ENCODE measurements at regions not wholly inside any gene's neighbourhood (a gene's known extent, or its start where the extent isn't known, plus 50 kb on each side); places are given as distances from the start of the nearest gene placed in this dataset.
"Not testable (repeated sequence)": the region's sequence is repeated elsewhere in the genome, so short reads cannot be mapped to it uniquely, and the experiment has no call there.

DNA sequence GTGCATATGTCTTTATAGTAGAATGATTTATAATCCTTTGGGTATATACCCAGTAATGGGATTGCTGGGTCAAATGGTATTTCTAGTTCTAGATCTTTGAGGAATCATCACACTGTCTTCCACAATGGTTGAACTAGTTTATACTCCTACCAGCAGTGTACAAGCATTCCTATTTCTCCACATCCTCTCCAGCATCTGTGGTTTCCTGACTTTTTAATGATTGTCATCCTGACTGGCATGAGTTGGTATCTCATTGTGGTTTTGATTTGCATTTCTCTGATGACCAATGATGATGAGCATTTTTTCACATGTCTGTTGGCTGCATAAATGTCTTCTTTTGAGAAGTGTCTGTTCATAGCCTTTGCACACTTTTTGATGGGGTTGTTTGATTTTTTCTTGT is 152.8 kb downstream of the INHBA start:
- not testable (repeated sequence) for TF ChIP-seq TEAD4 (IDR thresholded peaks at IDR 0.05; ENCODE audit: low read depth, low read length); POLR2AphosphoS5 (IDR thresholded peaks at IDR 0.05; ENCODE audit: low read depth, low read length); EZH2 (IDR thresholded peaks at IDR 0.05; ENCODE audit: low read depth, low read length, severe bottlenecking); GABPA (IDR thresholded peaks at IDR 0.05; ENCODE audit: borderline replicate concordance, insufficient read depth, low read length)
- TF ChIP-seq, protein P1, sequence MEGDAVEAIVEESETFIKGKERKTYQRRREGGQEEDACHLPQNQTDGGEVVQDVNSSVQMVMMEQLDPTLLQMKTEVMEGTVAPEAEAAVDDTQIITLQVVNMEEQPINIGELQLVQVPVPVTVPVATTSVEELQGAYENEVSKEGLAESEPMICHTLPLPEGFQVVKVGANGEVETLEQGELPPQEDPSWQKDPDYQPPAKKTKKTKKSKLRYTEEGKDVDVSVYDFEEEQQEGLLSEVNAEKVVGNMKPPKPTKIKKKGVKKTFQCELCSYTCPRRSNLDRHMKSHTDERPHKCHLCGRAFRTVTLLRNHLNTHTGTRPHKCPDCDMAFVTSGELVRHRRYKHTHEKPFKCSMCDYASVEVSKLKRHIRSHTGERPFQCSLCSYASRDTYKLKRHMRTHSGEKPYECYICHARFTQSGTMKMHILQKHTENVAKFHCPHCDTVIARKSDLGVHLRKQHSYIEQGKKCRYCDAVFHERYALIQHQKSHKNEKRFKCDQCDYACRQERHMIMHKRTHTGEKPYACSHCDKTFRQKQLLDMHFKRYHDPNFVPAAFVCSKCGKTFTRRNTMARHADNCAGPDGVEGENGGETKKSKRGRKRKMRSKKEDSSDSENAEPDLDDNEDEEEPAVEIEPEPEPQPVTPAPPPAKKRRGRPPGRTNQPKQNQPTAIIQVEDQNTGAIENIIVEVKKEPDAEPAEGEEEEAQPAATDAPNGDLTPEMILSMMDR (IDR thresholded peaks at IDR 0.05; ENCODE audit: control extremely low read depth in 1 of 3, insufficient read depth in 1 of 3, low read depth in 1 of 3, low read length in 3 of 3) = not testable (repeated sequence)
- TF ChIP-seq, protein P2, sequence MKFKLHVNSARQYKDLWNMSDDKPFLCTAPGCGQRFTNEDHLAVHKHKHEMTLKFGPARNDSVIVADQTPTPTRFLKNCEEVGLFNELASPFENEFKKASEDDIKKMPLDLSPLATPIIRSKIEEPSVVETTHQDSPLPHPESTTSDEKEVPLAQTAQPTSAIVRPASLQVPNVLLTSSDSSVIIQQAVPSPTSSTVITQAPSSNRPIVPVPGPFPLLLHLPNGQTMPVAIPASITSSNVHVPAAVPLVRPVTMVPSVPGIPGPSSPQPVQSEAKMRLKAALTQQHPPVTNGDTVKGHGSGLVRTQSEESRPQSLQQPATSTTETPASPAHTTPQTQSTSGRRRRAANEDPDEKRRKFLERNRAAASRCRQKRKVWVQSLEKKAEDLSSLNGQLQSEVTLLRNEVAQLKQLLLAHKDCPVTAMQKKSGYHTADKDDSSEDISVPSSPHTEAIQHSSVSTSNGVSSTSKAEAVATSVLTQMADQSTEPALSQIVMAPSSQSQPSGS (IDR thresholded peaks at IDR 0.05; ENCODE audit: low read length) = not testable (repeated sequence)
